IMR-90 (cell line): ENCODE measurements at regions not wholly inside any gene's neighbourhood (a gene's known extent, or its start where the extent isn't known, plus 50 kb on each side); places are given as distances from the start of the nearest gene placed in this dataset.

Experiments used
- FOS ChIP-seq: fragments of 150-350 bp; IDR thresholded peaks from 2 replicates; pipeline ENCODE4 v1.6.1; 2016; ENCODE audit warnings: low read depth, low read length
- POLR2A ChIP-seq: IDR thresholded peaks from 2 replicates; pipeline ENCODE4 v1.6.1; 2012; ENCODE audit warnings: mild to moderate bottlenecking, low read depth, low read length
- RFX5 ChIP-seq: IDR thresholded peaks from 2 replicates; pipeline ENCODE4 v1.8.0; 2012; ENCODE audit warnings: low read depth, mild to moderate bottlenecking, low read length, moderate library complexity
- TF ChIP-seq, protein P1 (sequence below): conservative IDR thresholded peaks from 2 replicates; pipeline ENCODE4 v1.5.1; 2012; ENCODE audit warnings: mild to moderate bottlenecking, low read depth, low read length, improper control_type of control experiment

DNA sequence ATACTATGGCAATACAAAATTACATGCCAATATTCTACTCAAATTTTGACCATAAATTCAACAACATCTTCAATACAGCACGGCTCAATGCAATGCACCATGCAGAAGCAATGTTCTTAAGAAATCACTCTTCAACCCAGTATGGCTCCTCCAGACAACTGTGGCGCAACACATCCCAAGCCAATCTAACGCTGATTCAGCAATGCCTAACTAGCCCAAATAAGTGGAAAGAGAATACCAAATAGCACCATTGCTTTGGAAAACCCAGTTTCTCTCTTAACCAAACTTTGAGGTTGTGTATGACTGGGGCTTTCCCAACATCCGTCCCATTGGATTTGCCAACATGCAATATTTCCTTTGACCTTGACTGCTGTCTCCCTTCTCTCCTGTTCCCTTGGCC lies 211.1 kb upstream of the TBX3 start:
- TF ChIP-seq POLR2A = no peak
- TF ChIP-seq, protein P1, sequence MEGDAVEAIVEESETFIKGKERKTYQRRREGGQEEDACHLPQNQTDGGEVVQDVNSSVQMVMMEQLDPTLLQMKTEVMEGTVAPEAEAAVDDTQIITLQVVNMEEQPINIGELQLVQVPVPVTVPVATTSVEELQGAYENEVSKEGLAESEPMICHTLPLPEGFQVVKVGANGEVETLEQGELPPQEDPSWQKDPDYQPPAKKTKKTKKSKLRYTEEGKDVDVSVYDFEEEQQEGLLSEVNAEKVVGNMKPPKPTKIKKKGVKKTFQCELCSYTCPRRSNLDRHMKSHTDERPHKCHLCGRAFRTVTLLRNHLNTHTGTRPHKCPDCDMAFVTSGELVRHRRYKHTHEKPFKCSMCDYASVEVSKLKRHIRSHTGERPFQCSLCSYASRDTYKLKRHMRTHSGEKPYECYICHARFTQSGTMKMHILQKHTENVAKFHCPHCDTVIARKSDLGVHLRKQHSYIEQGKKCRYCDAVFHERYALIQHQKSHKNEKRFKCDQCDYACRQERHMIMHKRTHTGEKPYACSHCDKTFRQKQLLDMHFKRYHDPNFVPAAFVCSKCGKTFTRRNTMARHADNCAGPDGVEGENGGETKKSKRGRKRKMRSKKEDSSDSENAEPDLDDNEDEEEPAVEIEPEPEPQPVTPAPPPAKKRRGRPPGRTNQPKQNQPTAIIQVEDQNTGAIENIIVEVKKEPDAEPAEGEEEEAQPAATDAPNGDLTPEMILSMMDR = no peak
- TF ChIP-seq FOS = no peak
- TF ChIP-seq RFX5 = no peak
